HFF-Myc (cell line): ENCODE measurements at regions not wholly inside any gene's neighbourhood (a gene's known extent, or its start where the extent isn't known, plus 50 kb on each side); places are given as distances from the start of the nearest gene placed in this dataset.
A peak's percentile ranks its signal among the peaks of the same experiment; 100 is the strongest.

Experiments used
- DNase-seq: peaks from one replicate; pipeline ENCODE4 v3.0.0-alpha.2; 2011; ENCODE audit warnings: low read depth; ENCODE audit errors: extremely low read depth
- H3K4me3 ChIP-seq: replicated peaks from 2 replicates; pipeline ENCODE4 v1.5.1; 2011; ENCODE audit warnings: low read depth, mild to moderate bottlenecking, control low read depth, low read length
- TF ChIP-seq, protein P1 (sequence below): IDR thresholded peaks from 2 replicates; pipeline ENCODE4 v1.5.1; 2012; ENCODE audit warnings: mild to moderate bottlenecking, low read depth, low read length, control low read depth; ENCODE audit errors: missing control alignments

DNA sequence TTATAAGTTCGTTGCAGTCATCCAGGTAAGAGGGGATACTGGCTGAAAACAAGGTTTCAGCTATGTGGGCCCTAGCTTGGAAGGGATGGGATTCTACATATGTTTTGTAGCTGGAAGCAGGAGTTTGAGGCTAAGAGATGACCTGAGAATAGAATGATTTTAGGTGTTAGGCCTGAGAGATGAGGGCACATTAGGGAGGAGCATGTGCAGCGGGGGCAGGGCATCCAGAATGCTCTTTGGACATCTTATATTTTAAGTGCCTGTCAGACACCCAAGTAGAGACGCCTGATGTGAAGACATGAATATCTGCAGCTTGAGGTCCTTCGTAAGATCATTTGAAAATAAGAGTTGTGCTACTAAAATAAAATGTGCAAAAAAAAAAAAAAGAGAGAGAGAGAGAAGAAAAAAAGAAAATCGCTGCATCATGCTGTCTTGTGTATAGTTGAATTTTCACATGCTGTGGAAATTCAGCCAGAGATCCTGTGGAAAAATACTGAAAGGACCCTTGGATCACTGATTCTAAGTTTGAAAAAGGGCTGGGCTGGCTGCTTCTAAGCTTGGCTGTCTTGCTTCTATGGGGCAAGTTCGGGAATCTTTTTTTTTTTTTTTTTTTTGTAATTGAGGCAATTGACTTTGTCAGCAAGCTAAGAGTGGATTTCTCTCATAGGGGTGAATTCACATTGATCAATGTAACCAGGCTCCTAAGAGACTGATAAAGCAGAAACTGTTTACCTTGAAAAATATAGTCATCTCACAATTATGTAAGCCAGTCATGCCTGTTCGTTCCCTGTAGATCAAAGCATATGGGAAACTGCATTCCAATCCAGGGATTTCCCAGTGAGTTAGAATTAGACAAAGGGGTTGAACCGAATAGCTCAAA lies 341.0 kb upstream of the GATB start:
- no peak for DNase-seq
- TF ChIP-seq, protein P1, sequence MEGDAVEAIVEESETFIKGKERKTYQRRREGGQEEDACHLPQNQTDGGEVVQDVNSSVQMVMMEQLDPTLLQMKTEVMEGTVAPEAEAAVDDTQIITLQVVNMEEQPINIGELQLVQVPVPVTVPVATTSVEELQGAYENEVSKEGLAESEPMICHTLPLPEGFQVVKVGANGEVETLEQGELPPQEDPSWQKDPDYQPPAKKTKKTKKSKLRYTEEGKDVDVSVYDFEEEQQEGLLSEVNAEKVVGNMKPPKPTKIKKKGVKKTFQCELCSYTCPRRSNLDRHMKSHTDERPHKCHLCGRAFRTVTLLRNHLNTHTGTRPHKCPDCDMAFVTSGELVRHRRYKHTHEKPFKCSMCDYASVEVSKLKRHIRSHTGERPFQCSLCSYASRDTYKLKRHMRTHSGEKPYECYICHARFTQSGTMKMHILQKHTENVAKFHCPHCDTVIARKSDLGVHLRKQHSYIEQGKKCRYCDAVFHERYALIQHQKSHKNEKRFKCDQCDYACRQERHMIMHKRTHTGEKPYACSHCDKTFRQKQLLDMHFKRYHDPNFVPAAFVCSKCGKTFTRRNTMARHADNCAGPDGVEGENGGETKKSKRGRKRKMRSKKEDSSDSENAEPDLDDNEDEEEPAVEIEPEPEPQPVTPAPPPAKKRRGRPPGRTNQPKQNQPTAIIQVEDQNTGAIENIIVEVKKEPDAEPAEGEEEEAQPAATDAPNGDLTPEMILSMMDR, result no peak
- no peak overlapping the region for H3K4me3 ChIP-seq

DNA sequence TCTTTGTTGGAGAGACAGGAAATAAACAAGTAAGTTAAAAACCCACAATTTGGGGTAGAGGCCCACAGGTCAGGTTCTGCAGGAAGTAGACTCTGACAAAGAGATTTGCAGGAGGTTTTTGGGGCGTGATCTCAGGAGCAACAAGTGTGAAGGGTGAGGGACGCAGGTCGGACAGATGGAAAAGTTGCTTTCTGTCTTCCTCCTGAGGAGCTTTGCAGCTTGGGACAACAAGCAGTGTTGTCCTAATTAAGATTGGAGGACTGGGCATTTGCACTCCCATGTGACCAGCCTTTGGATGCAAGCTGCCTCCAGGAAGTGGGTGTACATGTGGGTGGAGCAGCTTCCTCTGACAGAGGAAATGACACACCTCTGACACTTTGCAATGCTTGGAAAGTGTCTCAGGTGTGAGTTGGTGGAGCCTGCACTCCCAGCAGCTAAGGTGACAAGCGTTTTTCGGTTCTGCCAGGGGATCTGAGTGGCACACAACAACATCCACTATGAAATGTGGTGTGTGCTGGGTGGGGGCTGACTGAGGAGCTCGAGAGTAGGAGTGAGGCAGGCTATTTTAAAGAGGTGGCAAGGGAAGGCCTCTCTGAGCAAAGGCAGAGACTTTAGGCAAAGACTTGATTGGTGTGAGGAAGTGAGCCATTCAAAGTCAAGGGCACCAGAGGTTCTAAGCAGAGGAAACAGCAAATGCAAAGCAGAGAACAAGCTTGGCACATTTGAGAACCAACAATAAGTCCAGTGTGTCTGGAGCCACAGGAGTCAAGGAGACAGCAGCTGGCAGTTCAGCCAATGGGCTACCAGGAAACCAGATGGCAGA lies 339.8 kb upstream of the GATB start:
- TF ChIP-seq, protein P1, result no peak
- DNase-seq, result no peak
- no peak overlapping the region for H3K4me3 ChIP-seq

DNA sequence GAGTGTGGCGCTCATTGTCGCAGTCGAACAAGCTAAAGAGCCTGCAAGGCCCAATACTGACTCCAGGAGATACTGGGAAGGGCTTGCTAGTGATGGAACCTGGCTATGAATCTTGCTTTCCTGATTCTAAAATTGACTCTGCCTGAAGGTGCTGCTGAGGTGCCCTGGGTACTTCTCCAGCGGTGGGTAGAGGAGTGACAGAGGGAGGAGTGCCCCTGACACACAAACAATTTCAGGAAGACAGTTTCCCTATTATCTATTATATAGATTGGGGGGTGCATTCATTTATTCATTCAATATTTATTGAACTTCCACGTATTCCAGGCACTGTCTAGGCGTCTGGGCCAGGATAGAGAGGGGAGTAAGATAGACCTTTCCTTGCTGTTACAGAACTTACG lies 339.2 kb upstream of the GATB start:
- DNase-seq, result no peak
- H3K4me3 ChIP-seq, result no peak overlapping the region
- TF ChIP-seq, protein P1, result no peak

DNA sequence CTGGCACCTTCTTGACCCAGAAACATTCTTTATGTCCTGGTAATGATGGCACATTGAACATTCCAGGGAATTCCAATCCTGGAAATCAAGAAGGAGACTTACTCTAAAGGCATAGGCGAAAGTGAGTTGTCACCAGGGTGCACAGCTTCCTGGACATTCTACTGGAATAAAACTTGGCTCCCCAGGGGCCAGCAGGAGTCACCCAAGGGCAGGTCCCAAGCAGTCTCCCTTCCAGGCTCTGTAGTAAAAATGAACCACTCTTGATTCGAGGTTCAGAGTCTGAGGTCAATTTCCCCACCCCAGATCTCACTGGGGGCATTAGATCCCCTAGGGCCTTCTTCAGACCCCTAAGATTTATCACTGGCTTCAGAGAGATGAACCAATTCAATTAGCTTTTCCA lies 338.7 kb upstream of the GATB start:
- TF ChIP-seq, protein P1, result peak; percentile 7
- DNase-seq, result no peak
- no peak overlapping the region for H3K4me3 ChIP-seq

DNA sequence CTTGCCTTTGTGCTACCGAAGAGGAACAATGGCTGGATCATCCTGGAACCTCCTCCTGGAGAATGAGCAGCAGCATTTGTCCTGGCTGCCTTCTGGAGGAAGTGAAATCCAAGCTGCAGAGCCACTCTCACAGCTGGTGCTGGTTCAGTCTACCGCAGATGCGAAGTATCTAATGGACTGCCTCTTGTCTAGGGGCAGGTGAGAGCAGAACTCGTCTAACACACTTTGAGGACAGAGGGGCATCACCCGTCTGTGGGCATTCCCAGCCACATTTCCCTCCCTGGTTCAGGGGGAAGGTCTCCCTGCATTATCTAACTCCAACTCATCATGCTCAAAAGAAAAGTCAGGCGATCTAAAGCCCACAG lies 338.2 kb upstream of the GATB start:
- DNase-seq, result no peak
- no peak overlapping the region for H3K4me3 ChIP-seq
- TF ChIP-seq, protein P1, result no peak

DNA sequence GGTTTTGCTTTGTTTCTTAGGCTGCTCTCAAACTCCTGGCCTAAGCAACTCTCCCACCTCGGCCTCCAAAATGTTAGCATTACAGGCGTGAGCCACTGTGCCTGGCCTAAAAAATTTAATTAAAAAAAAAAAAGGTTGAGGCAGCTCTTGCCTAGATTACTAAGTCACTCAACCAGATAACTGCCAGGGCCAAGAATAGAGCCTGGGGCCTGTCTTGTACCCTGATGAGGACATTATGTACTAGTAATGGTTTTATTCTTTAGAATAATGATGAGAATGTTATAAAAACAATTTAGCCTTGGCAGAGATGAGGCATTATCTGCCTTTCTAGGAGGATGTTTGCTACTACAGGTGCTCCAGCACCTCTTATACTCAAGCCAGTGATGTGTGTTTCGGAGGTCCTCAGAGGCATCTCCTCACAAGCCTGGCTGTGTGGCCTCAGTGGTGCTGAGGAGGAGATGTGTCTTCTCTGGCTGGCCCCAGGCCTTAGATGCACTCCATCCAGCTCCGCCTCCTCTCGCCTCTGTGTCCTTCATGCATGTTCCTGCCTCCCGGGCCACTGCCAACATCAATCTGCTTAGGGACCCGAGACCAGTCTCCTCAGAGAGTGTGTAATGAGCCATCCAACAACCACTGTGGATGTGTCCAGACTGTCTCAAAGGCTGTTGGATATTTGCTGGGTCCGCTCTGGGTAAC lies 337.7 kb upstream of the GATB start:
- DNase-seq, result no peak
- H3K4me3 ChIP-seq, result no peak overlapping the region
- TF ChIP-seq, protein P1, result no peak
